Stomach smooth muscle (tissue), 2 donors: ENCODE measurements at regions not wholly inside any gene's neighbourhood (a gene's known extent, or its start where the extent isn't known, plus 50 kb on each side); places are given as distances from the start of the nearest gene placed in this dataset.

ENCODE experiments used
- H3K27ac ChIP-seq: one replicate; pipeline ENCODE4 v1.7.0; 2013; ENCODE audit warnings: mild to moderate bottlenecking, low read length, inconsistent platforms
- H3K27me3 ChIP-seq, 2 donors: one replicate each; pipeline ENCODE4 v1.7.0; 2013; ENCODE audit warnings: low read length in 2 of 2; ENCODE audit not compliant: insufficient read depth in 2 of 2, control insufficient read depth in 1 of 2
- H3K36me3 ChIP-seq, 2 donors: one replicate each; pipeline ENCODE4 v1.7.0; 2013; ENCODE audit warnings: low read length in 2 of 2; ENCODE audit not compliant: control insufficient read depth in 2 of 2, insufficient read depth in 2 of 2
- H3K4me1 ChIP-seq: one replicate; pipeline ENCODE4 v1.7.0; 2013; ENCODE audit warnings: low read length; ENCODE audit not compliant: control insufficient read depth, insufficient read depth
- H3K4me3 ChIP-seq, 2 donors: one replicate each; pipeline ENCODE4 v1.7.0; 2013; ENCODE audit warnings: low read length in 2 of 2
- H3K9ac ChIP-seq, 2 donors: one replicate each; pipeline ENCODE4 v1.7.0; 2013; ENCODE audit warnings: low read length in 2 of 2, mild to moderate bottlenecking in 1 of 2
- H3K9me3 ChIP-seq, 2 donors: one replicate each; pipeline ENCODE4 v1.7.0; 2013; ENCODE audit warnings: low read length in 2 of 2; ENCODE audit not compliant: control insufficient read depth in 2 of 2
- donor health status: healthy.
- donor health status: Pancreatic carcinoma.

DNA sequence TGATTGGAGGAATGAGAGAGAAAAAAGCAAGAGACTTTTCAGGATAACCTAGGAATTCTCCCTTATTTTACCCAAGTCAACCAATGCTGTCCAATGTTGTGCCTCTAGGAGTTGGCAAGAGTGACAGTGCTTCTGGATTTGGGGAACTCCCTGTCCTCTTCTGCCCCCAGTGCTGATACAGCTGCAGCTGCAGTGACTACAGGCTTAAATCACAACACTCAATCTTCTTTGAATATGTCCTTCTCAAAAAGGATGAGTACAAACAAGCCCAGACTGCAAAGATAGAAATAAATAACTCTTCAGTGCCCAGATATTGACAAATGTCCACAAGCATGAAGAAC is 141.0 kb upstream of the COL21A1 start:
- no peak overlapping the region for H3K27ac ChIP-seq
- no peak overlapping the region for H3K4me3 ChIP-seq
- no peaks in the 10 kb centered on the region for H3K9me3 ChIP-seq
- H3K4me1 ChIP-seq, result peaks cover 8% of the 10 kb centered on the region
- H3K27me3 ChIP-seq, result no peaks in the 10 kb centered on the region
- H3K9ac ChIP-seq, result no peak overlapping the region
- no peaks in the 10 kb centered on the region for H3K36me3 ChIP-seq

DNA sequence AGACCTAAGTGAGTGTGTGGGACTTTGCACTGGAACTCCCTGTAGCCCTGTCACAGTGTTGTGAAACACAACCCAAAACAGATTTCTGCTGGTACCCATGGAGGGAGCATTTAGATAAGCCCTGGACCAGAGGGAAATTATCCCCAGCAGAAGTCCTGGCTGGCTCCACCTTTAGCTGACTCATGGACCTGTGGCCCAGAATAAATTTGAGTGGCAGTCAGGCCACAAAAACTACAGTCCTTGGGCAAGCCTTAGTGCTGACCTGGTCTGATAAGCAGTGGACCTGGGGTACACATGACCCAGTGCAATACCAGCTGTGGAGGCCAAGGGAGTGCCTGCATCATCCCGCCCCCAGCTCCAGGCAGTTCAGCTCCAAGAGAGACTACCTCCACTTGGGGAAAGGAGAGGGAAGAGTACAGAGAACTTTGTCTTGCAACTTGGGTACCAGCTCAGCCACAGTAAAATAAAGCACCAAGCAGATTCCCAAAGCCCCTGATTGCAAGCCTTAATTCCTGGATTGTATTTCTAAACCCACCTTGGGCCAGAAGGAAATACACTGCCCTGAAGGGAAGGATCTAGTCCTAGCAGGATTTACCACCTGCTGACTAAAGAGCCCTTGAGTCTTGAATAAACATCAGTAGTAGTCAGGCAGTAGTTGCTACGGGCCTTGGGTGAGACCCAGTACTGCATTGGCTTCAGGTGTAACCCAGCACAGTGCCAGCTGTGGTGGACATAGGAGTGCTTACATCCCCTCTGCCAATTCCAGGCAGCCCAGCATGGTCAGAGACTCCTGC is 140.4 kb upstream of the COL21A1 start:
- H3K27ac ChIP-seq, result no peak overlapping the region
- H3K4me1 ChIP-seq, result peaks cover 8% of the 10 kb centered on the region
- no peaks in the 10 kb centered on the region for H3K9me3 ChIP-seq
- no peak overlapping the region for H3K9ac ChIP-seq
- no peaks in the 10 kb centered on the region for H3K36me3 ChIP-seq
- no peak overlapping the region for H3K4me3 ChIP-seq
- no peaks in the 10 kb centered on the region for H3K27me3 ChIP-seq

DNA sequence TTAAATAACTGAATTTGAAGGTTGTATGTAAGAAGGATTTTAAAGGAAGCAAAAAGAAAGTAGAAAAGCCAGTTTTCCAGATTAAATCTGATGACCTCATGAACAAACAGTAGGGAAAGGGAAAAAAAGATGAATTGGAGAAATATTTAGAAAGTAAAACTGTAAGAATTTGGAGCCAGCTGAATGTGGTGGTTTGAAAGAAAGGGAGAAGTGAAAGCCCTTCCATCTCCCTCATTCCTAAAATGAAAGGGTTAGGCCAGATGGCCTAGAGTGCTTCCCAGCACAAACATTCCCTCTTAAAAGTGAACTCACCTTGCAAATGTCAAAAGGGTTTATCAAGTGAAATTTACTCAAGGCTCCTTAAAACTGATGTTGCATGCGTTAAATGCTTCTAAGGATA is 139.3 kb upstream of the COL21A1 start:
- Histone ChIP-seq H3K4me1 (peaks cover 8% of the 10 kb centered on the region), H3K9me3 (no peaks in the 10 kb centered on the region), H3K36me3 (no peaks in the 10 kb centered on the region), H3K27me3 (no peaks in the 10 kb centered on the region), H3K27ac (no peak overlapping the region), H3K9ac (no peak overlapping the region), H3K4me3 (no peak overlapping the region)

DNA sequence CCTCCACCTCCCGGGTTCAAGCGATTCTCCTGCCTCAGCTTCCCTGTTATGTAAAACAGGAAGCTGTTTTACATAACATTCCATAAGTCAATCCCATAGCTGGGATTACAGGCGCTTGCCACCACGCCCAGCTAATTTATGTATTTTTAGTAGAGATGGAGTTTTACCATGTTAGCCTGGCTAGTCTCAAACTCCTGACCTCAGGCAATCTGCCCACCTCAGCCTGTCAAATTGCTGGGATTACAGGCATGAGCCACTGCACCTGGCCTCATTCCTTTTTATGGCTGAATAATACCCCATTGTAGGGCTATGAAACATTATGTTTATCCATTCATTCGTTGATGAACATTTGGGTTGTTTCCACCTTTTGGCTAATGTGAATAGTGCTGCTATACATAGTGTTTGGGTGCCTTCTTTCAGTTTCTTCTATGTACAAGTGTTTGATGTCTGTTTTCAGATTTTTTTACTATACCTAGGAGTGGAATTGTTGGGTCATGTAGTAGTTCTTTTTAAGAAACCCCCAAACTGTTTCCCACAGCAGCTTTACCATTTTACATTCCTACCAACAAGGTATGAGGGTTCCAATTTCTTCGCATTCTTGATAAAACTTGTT is 138.7 kb upstream of the COL21A1 start:
- Histone ChIP-seq H3K36me3 (no peaks in the 10 kb centered on the region), H3K4me1 (peaks cover 8% of the 10 kb centered on the region), H3K27ac (no peak overlapping the region), H3K4me3 (no peak overlapping the region), H3K27me3 (no peaks in the 10 kb centered on the region), H3K9me3 (no peaks in the 10 kb centered on the region), H3K9ac (no peak overlapping the region)

DNA sequence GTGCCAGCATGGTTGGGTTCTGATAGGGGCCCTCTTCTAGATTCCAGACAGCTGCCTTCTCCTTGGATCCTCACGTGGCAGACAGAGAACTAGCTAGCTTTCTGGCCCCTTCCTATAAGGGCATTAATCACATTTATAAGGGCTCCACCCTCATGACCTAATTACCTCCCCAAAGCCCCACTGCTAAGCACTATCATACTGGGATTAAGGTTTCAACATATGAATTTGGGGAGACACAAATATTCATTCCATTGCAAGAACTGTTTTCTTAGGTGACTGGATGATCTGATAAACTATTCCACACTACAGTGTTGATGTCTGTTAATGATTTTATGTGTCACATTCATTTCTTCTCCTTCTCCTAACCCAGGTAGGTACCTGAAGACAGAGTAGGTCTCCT is 135.8 kb upstream of the COL21A1 start:
- Histone ChIP-seq H3K27me3 (no peaks in the 10 kb centered on the region), H3K36me3 (no peaks in the 10 kb centered on the region), H3K27ac (no peak overlapping the region), H3K4me3 (no peak overlapping the region), H3K9ac (no peak overlapping the region), H3K4me1 (peaks cover 8% of the 10 kb centered on the region), H3K9me3 (no peaks in the 10 kb centered on the region)

DNA sequence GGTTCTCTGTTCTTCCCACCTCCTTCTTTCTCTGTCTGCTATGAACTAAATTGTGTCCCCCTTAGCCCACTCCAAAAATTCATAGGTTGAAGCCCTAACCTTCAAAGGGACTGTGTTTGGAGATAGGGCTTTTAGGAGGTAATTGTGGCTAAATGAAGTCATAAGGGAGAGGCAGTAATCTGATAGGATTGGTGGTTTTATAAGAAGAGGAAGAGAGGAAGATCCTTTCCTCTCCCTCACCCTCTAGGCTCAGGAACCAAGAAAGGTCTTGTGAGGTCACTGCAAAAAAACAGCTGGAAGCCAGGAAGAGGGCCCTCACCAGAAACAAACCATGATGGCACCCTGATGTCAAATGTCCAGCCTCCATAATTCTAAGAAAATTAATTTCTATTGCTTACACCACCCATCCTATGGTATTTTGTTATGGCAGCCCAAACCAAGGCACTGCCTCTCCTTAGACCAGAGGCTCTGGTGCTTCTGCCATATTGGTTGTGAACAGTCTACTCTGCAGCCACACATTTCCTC is 135.1 kb upstream of the COL21A1 start:
- H3K27me3 ChIP-seq, result no peaks in the 10 kb centered on the region
- H3K27ac ChIP-seq, result no peak overlapping the region
- no peak overlapping the region for H3K9ac ChIP-seq
- H3K36me3 ChIP-seq, result no peaks in the 10 kb centered on the region
- no peaks in the 10 kb centered on the region for H3K9me3 ChIP-seq
- no peak overlapping the region for H3K4me3 ChIP-seq
- peaks cover 8% of the 10 kb centered on the region for H3K4me1 ChIP-seq

GRCh38 chr6:56381801-56382251 is 134.4 kb upstream of the COL21A1 start:
- no peaks in the 10 kb centered on the region for H3K9me3 ChIP-seq
- H3K4me1 ChIP-seq, result peaks cover 8% of the 10 kb centered on the region
- H3K27ac ChIP-seq, result no peak overlapping the region
- no peak overlapping the region for H3K4me3 ChIP-seq
- no peak overlapping the region for H3K9ac ChIP-seq
- no peaks in the 10 kb centered on the region for H3K36me3 ChIP-seq
- no peaks in the 10 kb centered on the region for H3K27me3 ChIP-seq

DNA sequence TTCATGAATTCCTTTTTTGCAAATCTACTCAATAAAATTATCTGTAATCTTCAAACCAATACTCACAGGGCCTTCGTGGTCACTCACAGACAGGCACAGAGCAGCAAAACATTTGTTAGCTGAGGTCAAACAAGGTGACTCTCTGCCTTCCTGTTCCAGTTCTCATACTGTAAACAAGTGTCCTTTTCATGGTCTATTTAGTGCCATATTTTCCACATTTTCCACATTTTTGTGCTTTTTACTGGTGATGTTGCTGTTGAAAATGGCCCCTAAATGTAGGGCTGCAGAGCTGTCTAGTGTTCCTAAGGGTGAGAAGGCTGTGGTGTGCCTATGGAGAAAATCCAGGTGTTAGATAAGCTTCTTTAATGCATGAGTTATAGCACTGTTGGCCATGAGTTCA is 133.1 kb upstream of the COL21A1 start:
- H3K36me3 ChIP-seq, result no peaks in the 10 kb centered on the region
- no peak overlapping the region for H3K9ac ChIP-seq
- no peak overlapping the region for H3K4me3 ChIP-seq

DNA sequence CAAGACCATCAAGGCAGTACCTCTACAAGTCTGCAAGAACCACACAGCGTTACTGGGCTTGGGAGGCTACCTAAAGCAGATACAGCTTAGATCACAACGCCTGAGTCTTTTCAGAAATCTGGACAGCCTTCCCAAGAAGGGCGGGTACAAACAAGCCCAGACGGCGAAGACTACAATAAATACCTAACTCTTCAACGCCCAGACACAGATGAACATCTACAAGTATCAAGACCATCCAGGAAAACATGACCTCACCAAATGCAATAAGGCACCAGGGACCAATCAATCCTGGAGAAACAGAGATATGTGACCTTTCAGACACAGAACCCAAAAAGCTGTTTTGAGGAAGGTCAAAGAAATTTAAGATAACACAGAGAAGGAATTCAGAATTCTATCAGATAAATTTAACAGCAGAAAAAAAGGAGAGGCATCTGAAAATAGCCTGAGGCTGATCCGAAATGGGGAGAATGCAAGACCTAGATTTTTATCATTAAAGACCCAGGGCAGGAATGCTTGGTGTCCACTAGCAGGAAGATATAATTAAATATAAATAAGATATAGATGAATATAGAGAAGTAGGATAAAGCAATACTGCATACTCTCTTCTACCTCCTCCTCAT is 131.7 kb upstream of the COL21A1 start:
- no peaks in the 10 kb centered on the region for H3K36me3 ChIP-seq
- no peak overlapping the region for H3K9ac ChIP-seq
- H3K4me1 ChIP-seq, result peaks cover 12% of the 10 kb centered on the region
- H3K27ac ChIP-seq, result no peak overlapping the region
- no peaks in the 10 kb centered on the region for H3K27me3 ChIP-seq
- H3K9me3 ChIP-seq, result no peaks in the 10 kb centered on the region
- no peak overlapping the region for H3K4me3 ChIP-seq

More for the DNA sequence above, 133.1 kb upstream of the COL21A1 start:
- Histone ChIP-seq H3K27ac (no peak overlapping the region), H3K9me3 (no peaks in the 10 kb centered on the region), H3K4me1 (peaks cover 10% of the 10 kb centered on the region), H3K27me3 (no peaks in the 10 kb centered on the region)

DNA sequence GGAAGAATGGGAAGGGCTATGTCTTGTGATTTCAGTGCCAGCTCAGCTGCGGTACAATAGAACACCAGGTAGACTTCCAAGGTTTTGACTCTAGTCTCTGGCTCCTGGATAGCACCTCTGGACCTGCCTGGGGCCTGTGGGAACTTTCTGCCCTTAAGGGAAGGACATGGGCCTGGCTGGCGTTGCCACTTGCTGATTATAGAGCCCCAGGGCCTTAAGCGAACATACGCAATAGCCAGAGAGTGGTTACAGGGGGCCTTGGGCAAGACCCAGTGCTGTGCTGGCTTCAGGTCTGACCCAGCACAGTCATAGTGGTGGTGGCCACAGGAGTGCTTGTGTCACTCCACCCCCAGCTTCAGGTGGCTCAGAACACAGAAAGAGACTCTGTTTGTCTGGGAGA is 131.1 kb upstream of the COL21A1 start:
- peaks cover 9% of the 10 kb centered on the region for H3K4me1 ChIP-seq
- no peaks in the 10 kb centered on the region for H3K27me3 ChIP-seq
- H3K27ac ChIP-seq, result no peak overlapping the region
- H3K9ac ChIP-seq, result no peak overlapping the region
- no peaks in the 10 kb centered on the region for H3K9me3 ChIP-seq
- no peaks in the 10 kb centered on the region for H3K36me3 ChIP-seq
- H3K4me3 ChIP-seq, result no peak overlapping the region

DNA sequence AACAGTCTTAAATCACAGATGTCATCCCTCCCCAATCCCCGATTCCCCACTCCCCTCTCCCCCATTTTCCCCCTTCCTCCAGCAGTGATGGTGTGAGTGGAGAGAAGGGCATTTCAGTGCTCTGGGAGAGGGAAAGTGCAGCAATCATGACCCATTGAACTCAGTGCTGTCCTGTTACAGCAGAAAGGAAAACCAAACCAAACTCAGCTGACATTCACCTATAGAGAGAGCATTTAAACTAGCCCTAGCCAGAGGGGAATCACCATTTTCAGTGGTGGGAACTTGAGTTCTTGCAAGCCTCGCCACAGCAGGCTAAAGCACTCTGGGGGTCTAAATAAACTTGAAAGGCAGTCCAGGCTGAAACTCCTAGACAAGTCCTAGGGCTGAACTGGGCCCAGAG is 129.9 kb upstream of the COL21A1 start:
- Histone ChIP-seq H3K4me3 (no peak overlapping the region), H3K4me1 (peaks cover 16% of the 10 kb centered on the region), H3K9ac (no peak overlapping the region), H3K36me3 (no peaks in the 10 kb centered on the region), H3K27ac (no peak overlapping the region), H3K9me3 (no peaks in the 10 kb centered on the region), H3K27me3 (no peaks in the 10 kb centered on the region)
